Urothelium cell line (cell line): ENCODE measurements at regions not wholly inside any gene's neighbourhood (a gene's known extent, or its start where the extent isn't known, plus 50 kb on each side); places are given as distances from the start of the nearest gene placed in this dataset.
"Not testable (repeated sequence)": the region's sequence is repeated elsewhere in the genome, so short reads cannot be mapped to it uniquely, and the experiment has no call there.

ENCODE experiments used
- DNase-seq: peaks from one replicate; pipeline ENCODE4 v3.0.0; 2011; ENCODE audit warnings: low spot score, mixed read lengths
- FAIRE-seq: peaks from 2 replicates; lab custom pipeline; 2011; peaks lifted over from hg19 to GRCh38; lab: Jason Lieb, UNC

DNA sequence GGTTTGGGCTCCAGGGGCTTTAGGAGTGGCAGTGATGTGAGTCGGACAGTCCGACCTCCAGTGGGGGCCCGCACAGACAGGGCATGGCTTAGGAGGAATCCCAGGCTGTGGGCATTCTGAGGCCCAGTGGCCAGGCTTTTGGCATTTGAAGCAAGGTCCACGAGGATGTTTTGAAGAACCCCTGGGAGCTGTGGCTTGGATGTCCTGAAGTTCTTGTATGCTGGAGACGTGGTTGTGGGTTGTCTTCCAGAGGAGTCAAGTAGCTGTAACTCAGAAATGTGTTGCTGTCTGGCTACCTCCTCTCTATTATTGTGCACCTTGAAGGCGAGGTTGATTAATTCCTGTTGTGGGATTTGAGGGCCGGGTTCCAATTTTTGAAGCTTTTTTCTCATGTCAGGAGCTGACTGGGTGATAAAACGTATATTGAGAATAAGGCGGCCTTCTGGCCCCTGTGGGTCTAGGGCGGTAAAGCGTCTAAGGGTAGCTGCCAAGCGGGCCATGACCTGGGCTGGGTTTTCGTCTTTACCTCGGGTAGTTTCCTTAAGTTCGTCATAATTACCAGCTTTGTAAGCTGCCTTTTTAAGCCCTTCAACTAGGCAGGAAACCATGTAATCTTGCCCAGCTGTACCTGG is 67.3 kb upstream of the EZR start:
- FAIRE-seq, DNase-seq: not testable (repeated sequence)

DNA sequence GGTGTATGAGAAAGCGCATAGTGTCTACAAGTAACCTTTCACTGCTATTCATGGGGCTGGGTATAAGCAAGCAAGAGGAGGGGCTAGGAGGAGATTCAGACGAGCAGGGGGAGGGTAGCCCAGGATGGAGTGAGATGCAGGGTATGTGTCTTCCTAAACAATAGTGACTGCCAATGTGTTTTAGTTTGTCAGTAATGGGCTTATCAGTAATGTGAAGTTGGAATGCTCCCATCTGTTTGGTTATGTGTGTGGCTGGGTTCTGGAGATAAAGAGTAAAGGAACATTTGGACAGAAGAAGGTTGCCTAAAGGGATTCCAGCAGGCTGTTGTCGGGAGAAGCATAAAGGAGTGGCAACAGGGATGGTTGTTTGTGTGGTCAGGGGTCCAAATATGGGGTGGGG is 62.7 kb upstream of the EZR start:
- not testable (repeated sequence) for FAIRE-seq, DNase-seq

DNA sequence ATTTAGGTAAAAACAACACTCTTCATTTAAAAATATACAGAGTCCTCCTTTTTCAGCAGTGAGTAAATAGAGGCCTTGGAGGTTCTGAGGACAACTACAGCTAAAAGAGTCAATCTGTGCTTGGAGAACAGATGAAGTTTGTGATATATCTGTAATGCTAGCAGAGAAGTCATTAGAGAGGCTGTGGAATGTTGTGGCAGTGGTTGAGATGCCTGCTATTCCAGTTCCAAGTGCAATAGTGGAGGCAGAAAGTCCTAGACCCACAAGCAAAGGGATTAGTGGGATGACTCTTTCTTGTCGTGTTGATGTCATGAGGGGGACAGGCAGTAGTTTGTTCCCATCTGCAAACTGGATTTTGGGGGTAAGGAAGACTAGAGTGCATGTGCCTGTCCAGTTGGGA is 62.1 kb upstream of the EZR start:
- not testable (repeated sequence) for FAIRE-seq, DNase-seq

DNA sequence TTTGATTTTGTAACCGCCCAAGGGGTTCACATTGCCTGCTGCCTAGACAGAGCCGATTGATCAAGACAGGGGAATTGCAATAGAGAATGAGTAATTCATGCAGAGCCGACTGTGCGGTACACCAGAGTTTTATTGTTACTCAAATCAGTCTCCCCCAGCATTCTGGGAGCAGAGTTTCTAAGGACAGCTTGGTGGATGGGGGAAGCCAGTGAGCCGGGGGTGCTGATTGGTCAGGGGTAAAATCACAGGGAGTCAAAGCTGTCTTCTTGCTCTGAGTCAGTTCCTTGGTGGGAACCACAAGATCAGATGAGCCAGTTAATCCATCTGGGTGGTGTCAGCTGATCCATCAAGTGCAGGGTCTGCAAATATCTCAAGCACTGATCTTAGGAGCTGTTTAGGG is 60.0 kb upstream of the EZR start:
- DNase-seq (no peak), FAIRE-seq (no peak)

DNA sequence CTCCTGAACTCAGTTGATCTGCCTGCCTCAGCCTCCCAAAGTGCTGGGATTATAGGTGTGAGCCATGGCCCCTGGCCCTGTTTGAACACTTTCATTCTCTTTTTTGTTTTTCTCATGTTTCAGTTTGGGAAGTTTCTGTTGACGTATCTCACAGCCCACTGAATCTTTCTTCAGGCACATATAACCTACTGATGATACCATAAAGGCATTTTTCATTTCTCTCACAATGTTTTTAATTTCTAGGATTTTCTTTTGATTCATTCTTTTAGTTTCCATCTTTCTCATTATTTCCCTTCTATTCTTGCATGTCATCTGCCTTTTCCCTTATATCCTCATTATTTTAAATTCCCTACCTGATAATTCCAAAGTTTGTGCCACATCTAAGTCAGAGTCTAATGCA is 58.5 kb upstream of the EZR start:
- DNase-seq = no peak
- FAIRE-seq = no peak

DNA sequence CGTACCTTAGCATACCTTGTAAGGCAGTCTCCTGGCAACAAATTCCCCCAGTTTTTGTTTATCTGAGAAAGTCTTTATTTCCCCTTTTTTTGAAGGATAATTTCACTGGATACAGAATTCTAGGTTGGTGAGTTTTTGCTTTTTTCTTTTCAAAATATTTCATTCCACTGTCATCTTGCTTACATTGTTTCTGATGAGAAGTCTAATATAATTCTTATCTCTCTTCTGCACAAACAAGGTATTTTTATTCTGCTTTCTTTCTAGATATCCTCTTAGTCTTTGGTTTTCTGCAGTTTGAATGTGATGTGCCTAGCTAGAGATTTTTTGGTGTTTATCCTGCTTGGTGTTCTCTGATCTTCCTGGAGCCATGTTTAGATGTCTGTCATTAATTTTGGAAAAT is 57.7 kb upstream of the EZR start:
- FAIRE-seq (no peak), DNase-seq (no peak)

DNA sequence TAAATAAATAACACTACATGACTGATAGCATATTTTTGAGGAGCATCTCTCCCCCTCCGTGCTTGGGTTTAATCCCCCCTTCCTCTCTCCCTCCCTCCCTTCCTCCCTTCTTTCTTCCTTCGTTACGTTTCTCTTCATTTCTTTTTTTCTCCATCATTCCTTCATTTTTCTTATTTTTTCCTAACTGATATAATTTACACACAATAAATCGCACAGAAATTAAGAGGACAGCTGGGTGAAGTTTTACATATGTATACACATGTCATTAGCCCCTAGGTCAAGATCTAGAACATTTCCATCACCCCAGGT is 51.4 kb upstream of the EZR start:
- DNase-seq = no peak
- no peak for FAIRE-seq

DNA sequence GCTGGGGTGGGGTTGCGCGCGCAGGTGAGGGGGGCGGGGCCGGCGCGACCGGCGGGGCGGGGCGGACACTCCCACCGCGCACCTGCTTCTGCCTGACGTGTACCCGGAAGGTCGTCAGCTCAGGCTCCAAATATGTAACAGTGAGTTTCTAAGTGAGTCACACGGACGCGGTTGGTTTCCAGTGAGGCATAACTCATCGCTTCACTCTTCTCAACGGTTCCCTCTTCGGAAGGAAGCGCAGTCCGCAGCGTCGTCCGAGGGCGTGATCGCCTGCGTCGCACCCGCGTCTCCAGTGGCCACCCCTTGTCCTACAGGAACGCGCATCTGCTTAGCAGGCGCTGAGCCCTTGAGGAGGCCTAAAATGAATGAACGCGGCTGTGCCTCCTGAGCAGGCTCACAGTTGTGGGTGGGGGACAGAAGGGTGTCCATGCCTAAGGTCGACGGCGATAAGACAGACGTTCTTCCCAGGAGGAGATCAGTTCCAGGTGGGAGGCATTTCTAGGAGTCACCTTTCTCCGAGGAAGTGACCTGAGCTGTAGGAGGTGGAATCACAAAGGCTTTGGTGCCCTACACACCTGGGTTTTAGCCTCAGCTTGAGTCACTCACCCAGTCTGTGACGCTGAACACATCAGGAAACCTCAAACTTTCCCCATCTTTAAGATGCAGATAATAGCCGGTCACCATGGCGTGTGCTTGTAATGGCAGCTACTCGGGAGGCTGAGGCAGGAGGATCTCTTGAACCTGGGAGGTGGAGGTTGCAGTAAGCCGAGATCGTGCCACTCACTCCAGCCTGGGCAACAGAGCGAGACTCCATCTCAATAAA is 50.9 kb upstream of the EZR start:
- FAIRE-seq (no peak), DNase-seq (no peak)

DNA sequence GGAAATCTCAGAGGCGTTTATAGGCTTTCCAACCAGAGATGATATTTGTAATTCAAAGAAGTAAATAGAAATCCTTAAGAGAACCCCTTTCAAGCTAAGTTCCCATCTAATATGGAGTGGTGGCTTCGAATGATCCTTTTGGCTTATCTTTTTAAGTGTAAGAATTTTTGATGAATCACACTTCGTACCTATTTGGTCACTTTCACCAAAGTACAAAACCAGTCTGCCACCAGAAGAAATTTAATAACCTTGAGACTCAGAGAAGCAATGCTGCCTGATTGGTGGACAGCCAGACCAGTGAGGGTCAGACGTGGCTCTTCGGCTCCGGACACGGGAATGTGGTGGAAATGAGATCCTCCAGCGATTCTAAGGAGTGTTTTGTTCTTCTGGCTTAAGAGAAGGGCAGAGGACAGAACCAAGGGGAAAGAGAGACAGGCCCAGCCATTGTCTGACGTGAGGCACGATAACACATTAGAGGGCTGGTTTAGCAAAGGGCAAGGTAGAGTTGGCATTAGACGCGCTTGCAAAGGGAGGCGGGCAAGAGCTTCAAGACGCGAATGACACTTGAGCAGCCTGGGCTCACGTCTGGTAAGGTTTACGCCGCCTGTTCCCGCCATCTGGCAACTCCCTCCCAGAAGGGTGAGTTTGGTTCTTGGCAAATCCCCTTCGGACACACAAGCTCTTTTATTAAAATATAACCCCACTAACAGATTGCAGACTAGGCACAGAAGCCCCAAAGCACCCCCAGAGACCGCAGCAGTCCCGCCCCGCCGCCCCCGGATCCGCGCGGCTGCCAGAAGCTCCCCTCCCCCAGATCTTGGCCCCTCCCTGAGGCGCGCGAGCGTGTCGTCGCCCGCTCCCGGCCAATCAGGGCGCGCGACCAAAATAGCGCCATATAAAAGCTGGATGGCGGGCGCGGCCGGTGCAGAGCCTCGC is 50.0 kb upstream of the EZR start:
- FAIRE-seq (no peak), DNase-seq (no peak)
